Posterior vena cava (tissue), 2 donors: ENCODE measurements at regions not wholly inside any gene's neighbourhood (a gene's known extent, or its start where the extent isn't known, plus 50 kb on each side); places are given as distances from the start of the nearest gene placed in this dataset.
"Not testable (repeated sequence)": the region's sequence is repeated elsewhere in the genome, so short reads cannot be mapped to it uniquely, and the experiment has no call there.

ENCODE experiments used
- DNase-seq: peaks from one replicate; pipeline ENCODE4 v3.0.0-alpha.2; 2020; ENCODE audit warnings: low spot score
- intact Hi-C, 2 donors: fragments of 100-400 bp; cut with DNase I; formaldehyde crosslinking; loops; one replicate each; pipeline versions ENCODE4 v1.14.1 to v1.14.2; 2022 to 2023
- donor health status: DM: yes; HTN: yes; CAD: no.
- donor health status: DM: yes; HTN: yes; CAD: no.

- intact Hi-C loops: not testable (repeated sequence)
Measured at GRCh38 chr6:60810216-60810615, 1475.8 kb downstream of the KHDRBS2 start.

GRCh38 chr6:60799146-60799545 lies 1486.9 kb downstream of the KHDRBS2 start:
- DNase-seq, intact Hi-C loops: not testable (repeated sequence)

More at GRCh38 chr6:60810216-60810615, 1475.8 kb downstream of the KHDRBS2 start:
- not testable (repeated sequence) for DNase-seq

- intact Hi-C loops: not testable (repeated sequence)
Measured at GRCh38 chr6:60797831-60798230, 1488.2 kb downstream of the KHDRBS2 start.

GRCh38 chr6:60789601-60790000 lies 1496.4 kb downstream of the KHDRBS2 start:
- DNase-seq, intact Hi-C loops: not testable (repeated sequence)

More at GRCh38 chr6:60797831-60798230, 1488.2 kb downstream of the KHDRBS2 start:
- DNase-seq: not testable (repeated sequence)

GRCh38 chr6:60782698-60783464 lies 1503.1 kb downstream of the KHDRBS2 start:
- DNase-seq, intact Hi-C loops: not testable (repeated sequence)

GRCh38 chr6:60779591-60779990 lies 1506.4 kb downstream of the KHDRBS2 start:
- DNase-seq, intact Hi-C loops: not testable (repeated sequence)

GRCh38 chr6:60767791-60768499 lies 1518.1 kb downstream of the KHDRBS2 start:
- intact Hi-C loops, DNase-seq: not testable (repeated sequence)

GRCh38 chr6:60765331-60765730 lies 1520.7 kb downstream of the KHDRBS2 start:
- DNase-seq, intact Hi-C loops: not testable (repeated sequence)

GRCh38 chr6:60763464-60764080 lies 1522.5 kb downstream of the KHDRBS2 start:
- DNase-seq, intact Hi-C loops: not testable (repeated sequence)

- intact Hi-C loops: not testable (repeated sequence)
Measured at GRCh38 chr6:60760928-60761327, 1525.1 kb downstream of the KHDRBS2 start.

GRCh38 chr6:60759149-60759825 lies 1526.7 kb downstream of the KHDRBS2 start:
- not testable (repeated sequence) for DNase-seq

More at GRCh38 chr6:60760928-60761327, 1525.1 kb downstream of the KHDRBS2 start:
- not testable (repeated sequence) for DNase-seq

GRCh38 chr6:60758725-60759124 lies 1527.3 kb downstream of the KHDRBS2 start:
- DNase-seq, intact Hi-C loops: not testable (repeated sequence)

More at GRCh38 chr6:60759149-60759825, 1526.7 kb downstream of the KHDRBS2 start:
- intact Hi-C loops: not testable (repeated sequence)

- DNase-seq: no peak
- intact Hi-C loops: no loop called here
Measured at GRCh38 chr6:60754879-60755278, 1531.1 kb downstream of the KHDRBS2 start.

- intact Hi-C loops, DNase-seq: not testable (repeated sequence)
Measured at GRCh38 chr6:60750353-60751081, 1535.5 kb downstream of the KHDRBS2 start.

- intact Hi-C loops, DNase-seq: not testable (repeated sequence)
Measured at GRCh38 chr6:60747765-60748556, 1538.1 kb downstream of the KHDRBS2 start.

- intact Hi-C loops, DNase-seq: not testable (repeated sequence)
Measured at GRCh38 chr6:60737764-60738425, 1548.1 kb downstream of the KHDRBS2 start.

GRCh38 chr6:60737315-60737714 lies 1548.7 kb downstream of the KHDRBS2 start:
- intact Hi-C loops, DNase-seq: not testable (repeated sequence)
